HG02852 (cell line): ENCODE measurements at regions not wholly inside any gene's neighbourhood (a gene's known extent, or its start where the extent isn't known, plus 50 kb on each side); places are given as distances from the start of the nearest gene placed in this dataset.

ENCODE experiments used
- ATAC-seq: cut with Tn5 transposase; IDR thresholded peaks from one replicate; pipeline ENCODE4 v1.9.1; 2021; ENCODE audit warnings: mild to moderate bottlenecking, moderate library complexity; ENCODE audit not compliant: unreplicated experiment

DNA sequence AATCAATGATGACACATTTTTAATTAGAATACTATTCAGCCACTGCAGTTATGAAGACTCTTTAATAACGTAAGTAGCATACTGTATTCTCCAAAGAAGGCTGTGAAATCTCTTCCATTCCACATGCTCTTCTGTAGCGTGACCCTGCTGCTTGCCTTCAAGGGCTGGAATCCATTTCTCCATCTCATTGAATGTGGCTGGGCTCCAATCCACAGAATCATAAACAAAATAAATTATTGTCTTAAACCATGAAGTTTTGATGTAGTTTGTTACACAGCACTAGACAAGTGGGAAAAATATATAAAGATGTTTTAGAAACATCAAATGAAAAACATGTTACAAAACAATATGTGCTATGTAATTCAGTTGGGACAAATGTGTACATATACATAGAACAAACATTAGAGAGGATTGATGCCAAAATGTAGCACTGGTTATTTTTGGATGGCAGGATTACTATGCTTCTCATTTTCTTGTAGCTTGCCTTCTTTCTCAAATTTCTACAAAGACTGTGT is 410.8 kb upstream of the PODXL start:
- ATAC-seq = no peak

- no peak for ATAC-seq
Measured at GRCh38 chr7:131964203-131964602, 407.8 kb upstream of the PODXL start.

DNA sequence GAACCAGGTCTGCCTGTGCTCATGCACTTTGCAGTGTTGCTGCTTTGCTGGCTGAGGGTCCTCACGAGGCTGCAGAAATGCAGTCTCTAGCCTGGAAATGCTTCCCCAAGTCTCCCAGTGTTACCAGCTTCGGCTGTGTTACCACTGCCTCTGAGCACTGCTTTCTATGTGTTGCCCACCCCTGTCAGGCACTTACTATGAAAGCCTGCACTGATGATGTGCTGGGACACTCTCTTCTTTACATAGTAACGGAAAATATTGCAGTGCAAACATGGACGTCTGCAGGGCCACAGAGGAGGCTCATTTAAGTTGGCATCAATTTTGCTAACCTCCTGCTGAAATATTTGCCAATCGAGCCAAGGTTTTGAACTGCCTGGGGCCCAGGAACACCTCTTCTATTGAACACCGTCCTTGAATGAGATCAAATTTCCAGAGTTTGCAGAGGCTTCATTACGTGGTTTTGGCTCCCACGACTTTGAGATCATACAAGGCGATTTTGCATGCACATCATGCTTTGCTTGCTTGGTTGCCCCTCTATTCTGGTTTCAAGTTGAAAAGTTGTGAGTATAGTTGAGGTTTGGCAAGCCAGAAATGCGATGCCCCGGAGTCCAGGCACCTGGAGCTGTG is 404.7 kb upstream of the PODXL start:
- ATAC-seq = no peak

GRCh38 chr7:131959106-131959812 is 402.8 kb upstream of the PODXL start:
- ATAC-seq = no peak

DNA sequence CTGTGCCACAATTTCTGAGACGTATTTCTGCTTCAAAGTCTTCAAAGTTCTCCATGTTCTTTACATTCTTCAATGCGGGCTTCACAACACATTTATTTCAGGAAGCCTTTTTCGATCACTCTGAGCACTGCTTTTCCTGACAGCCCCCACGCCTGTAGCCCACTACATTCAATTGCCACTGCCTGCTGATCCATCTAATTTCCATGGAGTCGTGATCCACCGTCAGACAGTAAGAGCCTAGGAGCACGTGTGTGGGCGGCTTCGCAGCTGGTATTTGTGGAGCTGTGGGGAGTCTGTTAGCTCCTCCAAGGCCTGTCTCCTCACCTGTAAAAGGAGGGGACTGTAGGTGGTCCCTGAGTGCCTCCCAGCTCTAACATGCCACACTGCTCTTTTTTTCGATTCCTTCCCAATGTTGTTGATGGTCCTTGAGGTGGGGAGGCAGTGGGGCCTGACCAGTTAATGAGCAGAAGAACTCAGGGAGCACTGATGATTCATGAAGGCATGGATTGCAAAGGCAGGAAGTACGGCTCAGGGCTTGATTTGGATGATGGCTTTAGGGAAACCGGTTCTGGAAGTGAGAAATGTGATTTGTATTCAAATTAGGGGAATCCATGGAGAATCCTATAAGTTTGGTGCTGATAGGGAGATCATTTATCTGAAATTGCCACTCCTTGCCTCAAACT is 401.1 kb upstream of the PODXL start:
- ATAC-seq = no peak

GRCh38 chr7:131956864-131957263 is 400.4 kb upstream of the PODXL start:
- no peak for ATAC-seq

DNA sequence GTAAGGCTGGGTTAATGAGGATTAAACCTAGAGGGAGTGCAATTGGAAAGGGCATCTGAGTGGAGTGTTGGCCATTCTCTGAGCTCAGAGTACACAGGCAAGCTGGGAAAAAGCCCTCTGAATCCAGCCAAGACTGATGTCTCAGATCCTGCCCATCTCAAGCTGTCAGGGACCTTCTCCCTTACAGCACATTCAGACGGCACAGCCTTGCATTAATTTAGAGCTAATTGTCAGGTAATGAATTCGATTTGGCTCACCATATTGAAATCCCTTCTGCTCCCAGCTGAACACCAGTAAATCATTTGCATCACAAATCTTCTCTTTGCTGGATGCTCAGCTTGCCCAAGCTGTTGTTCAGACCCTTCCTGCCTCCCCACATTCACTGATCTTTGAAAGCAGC is 399.3 kb upstream of the PODXL start:
- no peak for ATAC-seq

DNA sequence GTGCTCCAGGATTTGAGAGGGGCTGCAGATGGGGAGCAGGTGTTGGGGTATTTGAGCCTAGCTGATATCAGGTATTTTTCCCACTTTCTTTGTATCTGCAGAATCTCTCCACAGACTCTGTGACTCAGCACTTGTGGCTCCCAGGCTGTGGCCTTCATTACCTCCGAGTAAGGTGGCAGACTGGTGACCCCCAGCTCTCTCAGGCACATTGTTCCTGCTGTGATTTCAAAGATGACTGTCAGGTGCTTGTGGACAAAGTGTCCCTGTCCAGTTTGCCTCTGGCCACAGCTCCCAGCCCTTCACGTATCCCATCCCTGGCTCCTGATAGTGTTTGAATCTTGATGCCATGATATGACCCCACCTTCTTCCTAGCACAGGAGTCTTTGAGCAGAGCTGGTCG is 396.8 kb upstream of the PODXL start:
- no peak for ATAC-seq

- ATAC-seq = no peak
Measured at GRCh38 chr7:131952365-131952764, 395.9 kb upstream of the PODXL start.

GRCh38 chr7:131950758-131951157 is 394.3 kb upstream of the PODXL start:
- ATAC-seq = no peak

DNA sequence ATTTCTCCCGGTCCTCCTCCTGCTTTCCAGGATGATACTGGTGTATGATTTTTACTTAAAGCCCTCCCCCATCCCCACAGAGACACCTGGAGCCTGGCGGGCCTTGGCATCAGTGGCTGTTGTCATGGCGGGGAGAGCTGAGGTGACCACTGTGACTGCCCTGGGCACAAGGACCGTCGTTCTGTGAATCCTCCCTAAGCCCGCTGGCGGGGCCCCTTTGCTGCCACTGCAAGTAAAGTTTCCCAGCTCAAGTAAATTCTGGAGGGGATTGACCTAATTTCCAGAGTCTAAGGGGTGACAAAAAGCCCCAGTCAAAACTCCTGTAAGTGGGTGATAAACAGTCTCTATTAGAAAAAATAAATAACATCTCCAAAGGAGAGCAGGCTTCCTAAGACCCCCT is 393.2 kb upstream of the PODXL start:
- no peak for ATAC-seq

DNA sequence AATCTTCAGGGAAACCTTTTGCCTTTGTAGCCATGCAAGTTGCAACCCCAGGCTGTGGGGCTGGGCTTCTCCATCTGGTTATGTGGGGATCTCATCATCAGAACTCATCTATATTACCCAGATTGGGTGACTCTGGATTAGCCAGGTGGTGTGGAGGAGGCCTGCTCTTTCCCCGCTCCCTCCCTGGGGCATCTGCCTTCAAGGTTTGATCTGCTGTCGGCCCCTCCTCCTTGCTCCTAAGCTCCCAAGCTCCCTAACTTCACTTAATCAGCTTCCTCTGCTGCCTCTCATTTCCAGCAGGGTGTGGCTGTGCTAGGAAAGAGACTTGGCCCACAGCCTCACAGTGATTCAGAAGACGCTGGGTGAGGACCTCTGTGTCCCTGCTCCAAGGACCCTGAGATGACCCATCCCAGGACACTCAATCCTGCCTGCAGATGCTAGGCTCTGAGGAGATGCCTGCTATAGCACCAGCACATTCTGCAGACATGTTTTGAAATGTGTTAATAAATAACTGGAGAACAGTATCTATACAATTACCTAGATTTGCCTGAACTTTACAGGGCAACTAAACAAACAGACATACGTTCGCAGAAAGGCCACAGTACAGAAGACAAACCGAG is 392.1 kb upstream of the PODXL start:
- ATAC-seq = no peak

GRCh38 chr7:131947661-131948060 is 391.2 kb upstream of the PODXL start:
- no peak for ATAC-seq

- no peak for ATAC-seq
Measured at GRCh38 chr7:131945957-131946544, 389.6 kb upstream of the PODXL start.

GRCh38 chr7:131945313-131945911 is 389.0 kb upstream of the PODXL start:
- no peak for ATAC-seq

GRCh38 chr7:131944556-131945069 is 388.2 kb upstream of the PODXL start:
- no peak for ATAC-seq

- no peak for ATAC-seq
Measured at GRCh38 chr7:131943646-131944045, 387.2 kb upstream of the PODXL start.

DNA sequence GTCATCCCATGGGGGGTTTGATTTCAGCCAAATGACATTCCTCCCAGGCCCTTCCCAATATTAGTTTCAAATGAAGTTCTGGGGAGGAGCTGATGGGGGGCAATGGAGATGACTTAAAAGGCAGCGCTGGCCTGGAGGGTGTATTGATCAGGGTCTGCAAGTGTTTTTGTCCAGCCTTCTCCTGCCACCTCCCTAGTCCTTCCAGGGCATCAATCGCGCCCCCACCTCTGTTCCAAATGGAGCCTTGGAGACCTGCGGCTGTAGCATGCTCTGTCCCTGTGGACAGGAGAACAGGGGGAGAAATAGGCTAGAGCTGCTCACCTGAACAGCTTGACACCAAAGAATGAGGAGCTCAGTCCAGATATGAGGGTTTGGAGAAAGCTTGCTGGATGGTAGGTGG is 386.8 kb upstream of the PODXL start:
- ATAC-seq = no peak

- ATAC-seq = no peak
Measured at GRCh38 chr7:131942287-131943150, 386.1 kb upstream of the PODXL start.

GRCh38 chr7:131941291-131941690 is 384.9 kb upstream of the PODXL start:
- no peak for ATAC-seq
